ENCODE measurements at regions not wholly inside any gene's neighbourhood (a gene's known extent, or its start where the extent isn't known, plus 50 kb on each side); places are given as distances from the start of the nearest gene placed in this dataset.

GRCh38 chr2:6783238-6783614 is 82.5 kb downstream of the CMPK2 start:
- no peaks in the 10 kb centered on the region for H3K27me3 ChIP-seq (ENCODE audit: insufficient read depth, low read length, poor library complexity, severe bottlenecking)
- no peak for TF ChIP-seq EZH2phosphoT487 (IDR thresholded peaks at IDR 0.05; ENCODE audit: borderline replicate concordance)
- TF ChIP-seq CTCF (conservative IDR thresholded peaks at IDR 0.05; ENCODE audit: low read length) = no peak
- H3K36me3 ChIP-seq (ENCODE audit: insufficient read depth, low read length) = no peaks in the 10 kb centered on the region
- H3K4me3 ChIP-seq (ENCODE audit: low read length, poor library complexity, severe bottlenecking) = no peak overlapping the region
- no peak overlapping the region for H3K9ac ChIP-seq (ENCODE audit: low read depth, low read length, poor library complexity, severe bottlenecking)
- no peaks in the 10 kb centered on the region for H3K79me2 ChIP-seq (ENCODE audit: insufficient read depth, low read length)
- H3K4me1 ChIP-seq (ENCODE audit: insufficient read depth, low read length, poor library complexity, severe bottlenecking) = peaks cover 12% of the 10 kb centered on the region
- H2AFZ ChIP-seq (ENCODE audit: low read length) = no peak overlapping the region
- H3K9me2 ChIP-seq (replicated peaks; ENCODE audit: low read depth, low read length) = no peaks in the 10 kb centered on the region
- no peaks in the 10 kb centered on the region for H4K20me1 ChIP-seq (ENCODE audit: insufficient read depth, low read length, poor library complexity, severe bottlenecking)
- no peak overlapping the region for H3K4me2 ChIP-seq (ENCODE audit: low read depth, low read length, poor library complexity, severe bottlenecking)
- no peaks in the 10 kb centered on the region for H3F3A ChIP-seq (ENCODE audit: low read depth)
- no peaks in the 10 kb centered on the region for H3K9me3 ChIP-seq (ENCODE audit: insufficient read depth, low read depth, low read length)

- H3K4me3 ChIP-seq (ENCODE audit: low read length, poor library complexity, severe bottlenecking) = no peak overlapping the region
- no peak for TF ChIP-seq CTCF (conservative IDR thresholded peaks at IDR 0.05; ENCODE audit: low read length)
- TF ChIP-seq EZH2phosphoT487 (IDR thresholded peaks at IDR 0.05; ENCODE audit: borderline replicate concordance) = no peak
These were observed 81.4 kb downstream of the CMPK2 start for GRCh38 chr2:6784291-6784690.

GRCh38 chr2:6785493-6785892 is 80.2 kb downstream of the CMPK2 start:
- TF ChIP-seq EZH2phosphoT487 (IDR thresholded peaks at IDR 0.05; ENCODE audit: borderline replicate concordance) (no peak), CTCF (conservative IDR thresholded peaks at IDR 0.05; ENCODE audit: low read length) (no peak)
- Histone ChIP-seq H3K36me3 (ENCODE audit: insufficient read depth, low read length) (no peaks in the 10 kb centered on the region), H3F3A (ENCODE audit: low read depth) (no peaks in the 10 kb centered on the region), H3K4me1 (ENCODE audit: insufficient read depth, low read length, poor library complexity, severe bottlenecking) (peaks cover 8% of the 10 kb centered on the region), H3K4me2 (ENCODE audit: low read depth, low read length, poor library complexity, severe bottlenecking) (no peak overlapping the region), H4K20me1 (ENCODE audit: insufficient read depth, low read length, poor library complexity, severe bottlenecking) (no peaks in the 10 kb centered on the region), H3K9me2 (replicated peaks; ENCODE audit: low read depth, low read length) (no peaks in the 10 kb centered on the region), H3K79me2 (ENCODE audit: insufficient read depth, low read length) (no peaks in the 10 kb centered on the region), H2AFZ (ENCODE audit: low read length) (no peak overlapping the region), H3K9ac (ENCODE audit: low read depth, low read length, poor library complexity, severe bottlenecking) (no peak overlapping the region), H3K4me3 (ENCODE audit: low read length, poor library complexity, severe bottlenecking) (no peak overlapping the region), H3K9me3 (ENCODE audit: insufficient read depth, low read depth, low read length) (no peaks in the 10 kb centered on the region), H3K27me3 (ENCODE audit: insufficient read depth, low read length, poor library complexity, severe bottlenecking) (no peaks in the 10 kb centered on the region)

More at GRCh38 chr2:6784291-6784690, 81.4 kb downstream of the CMPK2 start:
- Histone ChIP-seq H3K9me2 (replicated peaks; ENCODE audit: low read depth, low read length) (no peaks in the 10 kb centered on the region), H3K9me3 (ENCODE audit: insufficient read depth, low read depth, low read length) (no peaks in the 10 kb centered on the region), H3K27me3 (ENCODE audit: insufficient read depth, low read length, poor library complexity, severe bottlenecking) (no peaks in the 10 kb centered on the region), H2AFZ (ENCODE audit: low read length) (no peak overlapping the region), H3F3A (ENCODE audit: low read depth) (no peaks in the 10 kb centered on the region), H3K9ac (ENCODE audit: low read depth, low read length, poor library complexity, severe bottlenecking) (no peak overlapping the region), H3K36me3 (ENCODE audit: insufficient read depth, low read length) (no peaks in the 10 kb centered on the region), H3K79me2 (ENCODE audit: insufficient read depth, low read length) (no peaks in the 10 kb centered on the region), H3K4me1 (ENCODE audit: insufficient read depth, low read length, poor library complexity, severe bottlenecking) (peaks cover 12% of the 10 kb centered on the region), H4K20me1 (ENCODE audit: insufficient read depth, low read length, poor library complexity, severe bottlenecking) (no peaks in the 10 kb centered on the region), H3K4me2 (ENCODE audit: low read depth, low read length, poor library complexity, severe bottlenecking) (no peak overlapping the region)

Measured in Loucy (cell line).